ENCODE measurements at regions not wholly inside any gene's neighbourhood (a gene's known extent, or its start where the extent isn't known, plus 50 kb on each side); places are given as distances from the start of the nearest gene placed in this dataset.
"Not testable (repeated sequence)": the region's sequence is repeated elsewhere in the genome, so short reads cannot be mapped to it uniquely, and the experiment has no call there.

- Histone ChIP-seq H3K36me3 (ENCODE audit: insufficient read depth, low read length) (no peaks in the 10 kb centered on the region), H3K4me3 (ENCODE audit: low read depth in 1 of 2, low read length in 2 of 2) (no peak overlapping the region), H3K9me3 (ENCODE audit: low read length) (no peaks in the 10 kb centered on the region), H3K27me3 (ENCODE audit: control insufficient read depth in 1 of 2, insufficient read depth in 2 of 2, low read length in 2 of 2) (no peaks in the 10 kb centered on the region), H3K4me1 (ENCODE audit: insufficient read depth, low read length) (no peaks in the 10 kb centered on the region), H3K27ac (ENCODE audit: low read depth, low read length) (no peak overlapping the region), H3K9ac (ENCODE audit: low read length) (no peak overlapping the region)
These were observed 107.3 kb upstream of the DAPK1 start for GRCh38 chr9:87390361-87390760.

- no peaks in the 10 kb centered on the region for H3K4me1 ChIP-seq (ENCODE audit: insufficient read depth, low read length)
These were observed 105.6 kb upstream of the DAPK1 start for GRCh38 chr9:87392086-87392485.

GRCh38 chr9:87393706-87394230 lies 103.9 kb upstream of the DAPK1 start:
- Histone ChIP-seq H3K27ac (ENCODE audit: low read depth, low read length) (no peak overlapping the region), H3K9ac (ENCODE audit: low read length) (no peak overlapping the region), H3K27me3 (ENCODE audit: control insufficient read depth in 1 of 2, insufficient read depth in 2 of 2, low read length in 2 of 2) (no peaks in the 10 kb centered on the region), H3K4me3 (ENCODE audit: low read depth in 1 of 2, low read length in 2 of 2) (no peak overlapping the region), H3K4me1 (ENCODE audit: insufficient read depth, low read length) (no peaks in the 10 kb centered on the region), H3K36me3 (ENCODE audit: insufficient read depth, low read length) (no peaks in the 10 kb centered on the region), H3K9me3 (ENCODE audit: low read length) (no peaks in the 10 kb centered on the region)

More at GRCh38 chr9:87392086-87392485, 105.6 kb upstream of the DAPK1 start:
- Histone ChIP-seq H3K9ac (ENCODE audit: low read length) (no peak overlapping the region), H3K27me3 (ENCODE audit: control insufficient read depth in 1 of 2, insufficient read depth in 2 of 2, low read length in 2 of 2) (no peaks in the 10 kb centered on the region), H3K36me3 (ENCODE audit: insufficient read depth, low read length) (no peaks in the 10 kb centered on the region), H3K27ac (ENCODE audit: low read depth, low read length) (no peak overlapping the region), H3K9me3 (ENCODE audit: low read length) (no peaks in the 10 kb centered on the region), H3K4me3 (ENCODE audit: low read depth in 1 of 2, low read length in 2 of 2) (no peak overlapping the region)

- no peaks in the 10 kb centered on the region for H3K36me3 ChIP-seq (ENCODE audit: insufficient read depth, low read length)
- no peaks in the 10 kb centered on the region for H3K9me3 ChIP-seq (ENCODE audit: low read length)
- no peaks in the 10 kb centered on the region for H3K27me3 ChIP-seq (ENCODE audit: control insufficient read depth in 1 of 2, insufficient read depth in 2 of 2, low read length in 2 of 2)
- no peak overlapping the region for H3K4me3 ChIP-seq (ENCODE audit: low read depth in 1 of 2, low read length in 2 of 2)
- no peak overlapping the region for H3K9ac ChIP-seq (ENCODE audit: low read length)
- H3K27ac ChIP-seq (ENCODE audit: low read depth, low read length): no peak overlapping the region
- no peaks in the 10 kb centered on the region for H3K4me1 ChIP-seq (ENCODE audit: insufficient read depth, low read length)
These were observed 101.7 kb upstream of the DAPK1 start for GRCh38 chr9:87395804-87396479.

GRCh38 chr9:87401681-87402080 lies 96.0 kb upstream of the DAPK1 start:
- H3K4me3 ChIP-seq (ENCODE audit: low read depth in 1 of 2, low read length in 2 of 2): no peak overlapping the region
- H3K9me3 ChIP-seq (ENCODE audit: low read length): no peaks in the 10 kb centered on the region
- H3K9ac ChIP-seq (ENCODE audit: low read length): no peak overlapping the region
- no peaks in the 10 kb centered on the region for H3K4me1 ChIP-seq (ENCODE audit: insufficient read depth, low read length)
- no peak overlapping the region for H3K27ac ChIP-seq (ENCODE audit: low read depth, low read length)
- no peaks in the 10 kb centered on the region for H3K27me3 ChIP-seq (ENCODE audit: control insufficient read depth in 1 of 2, insufficient read depth in 2 of 2, low read length in 2 of 2)
- no peaks in the 10 kb centered on the region for H3K36me3 ChIP-seq (ENCODE audit: insufficient read depth, low read length)

- H3K27ac ChIP-seq (ENCODE audit: low read depth, low read length): no peak overlapping the region
These were observed 95.1 kb upstream of the DAPK1 start for GRCh38 chr9:87402537-87402936.

GRCh38 chr9:87405677-87406542 lies 91.8 kb upstream of the DAPK1 start:
- Histone ChIP-seq H3K36me3 (ENCODE audit: insufficient read depth, low read length) (no peaks in the 10 kb centered on the region), H3K9me3 (ENCODE audit: low read length) (no peaks in the 10 kb centered on the region), H3K4me3 (ENCODE audit: low read depth in 1 of 2, low read length in 2 of 2) (no peak overlapping the region), H3K4me1 (ENCODE audit: insufficient read depth, low read length) (no peaks in the 10 kb centered on the region), H3K27me3 (ENCODE audit: control insufficient read depth in 1 of 2, insufficient read depth in 2 of 2, low read length in 2 of 2) (no peaks in the 10 kb centered on the region), H3K27ac (ENCODE audit: low read depth, low read length) (no peak overlapping the region), H3K9ac (ENCODE audit: low read length) (no peak overlapping the region)

More at GRCh38 chr9:87402537-87402936, 95.1 kb upstream of the DAPK1 start:
- Histone ChIP-seq H3K9ac (ENCODE audit: low read length) (no peak overlapping the region), H3K4me1 (ENCODE audit: insufficient read depth, low read length) (no peaks in the 10 kb centered on the region), H3K4me3 (ENCODE audit: low read depth in 1 of 2, low read length in 2 of 2) (no peak overlapping the region), H3K36me3 (ENCODE audit: insufficient read depth, low read length) (no peaks in the 10 kb centered on the region), H3K9me3 (ENCODE audit: low read length) (no peaks in the 10 kb centered on the region), H3K27me3 (ENCODE audit: control insufficient read depth in 1 of 2, insufficient read depth in 2 of 2, low read length in 2 of 2) (no peaks in the 10 kb centered on the region)

GRCh38 chr9:87406543-87407166 lies 91.0 kb upstream of the DAPK1 start:
- no peaks in the 10 kb centered on the region for H3K27me3 ChIP-seq (ENCODE audit: control insufficient read depth in 1 of 2, insufficient read depth in 2 of 2, low read length in 2 of 2)
- no peaks in the 10 kb centered on the region for H3K4me1 ChIP-seq (ENCODE audit: insufficient read depth, low read length)
- no peaks in the 10 kb centered on the region for H3K9me3 ChIP-seq (ENCODE audit: low read length)
- no peak overlapping the region for H3K27ac ChIP-seq (ENCODE audit: low read depth, low read length)
- H3K9ac ChIP-seq (ENCODE audit: low read length): no peak overlapping the region
- H3K36me3 ChIP-seq (ENCODE audit: insufficient read depth, low read length): no peaks in the 10 kb centered on the region
- no peak overlapping the region for H3K4me3 ChIP-seq (ENCODE audit: low read depth in 1 of 2, low read length in 2 of 2)

GRCh38 chr9:87410047-87411005 lies 87.3 kb upstream of the DAPK1 start:
- H3K9me3 ChIP-seq (ENCODE audit: low read length); H3K27me3 ChIP-seq (ENCODE audit: control insufficient read depth in 1 of 2, insufficient read depth in 2 of 2, low read length in 2 of 2); H3K9ac ChIP-seq (ENCODE audit: low read length); H3K4me1 ChIP-seq (ENCODE audit: insufficient read depth, low read length); H3K36me3 ChIP-seq (ENCODE audit: insufficient read depth, low read length); H3K4me3 ChIP-seq (ENCODE audit: low read depth in 1 of 2, low read length in 2 of 2); H3K27ac ChIP-seq (ENCODE audit: low read depth, low read length): not testable (repeated sequence)

- Histone ChIP-seq H3K9ac (ENCODE audit: low read length) (no peak overlapping the region), H3K27ac (ENCODE audit: low read depth, low read length) (no peak overlapping the region), H3K4me1 (ENCODE audit: insufficient read depth, low read length) (no peaks in the 10 kb centered on the region), H3K27me3 (ENCODE audit: control insufficient read depth in 1 of 2, insufficient read depth in 2 of 2, low read length in 2 of 2) (no peaks in the 10 kb centered on the region), H3K9me3 (ENCODE audit: low read length) (no peaks in the 10 kb centered on the region), H3K36me3 (ENCODE audit: insufficient read depth, low read length) (no peaks in the 10 kb centered on the region), H3K4me3 (ENCODE audit: low read depth in 1 of 2, low read length in 2 of 2) (no peak overlapping the region)
These were observed 76.8 kb upstream of the DAPK1 start for GRCh38 chr9:87420884-87421283.
